ENCODE measurements at regions not wholly inside any gene's neighbourhood (a gene's known extent, or its start where the extent isn't known, plus 50 kb on each side); places are given as distances from the start of the nearest gene placed in this dataset.

DNA sequence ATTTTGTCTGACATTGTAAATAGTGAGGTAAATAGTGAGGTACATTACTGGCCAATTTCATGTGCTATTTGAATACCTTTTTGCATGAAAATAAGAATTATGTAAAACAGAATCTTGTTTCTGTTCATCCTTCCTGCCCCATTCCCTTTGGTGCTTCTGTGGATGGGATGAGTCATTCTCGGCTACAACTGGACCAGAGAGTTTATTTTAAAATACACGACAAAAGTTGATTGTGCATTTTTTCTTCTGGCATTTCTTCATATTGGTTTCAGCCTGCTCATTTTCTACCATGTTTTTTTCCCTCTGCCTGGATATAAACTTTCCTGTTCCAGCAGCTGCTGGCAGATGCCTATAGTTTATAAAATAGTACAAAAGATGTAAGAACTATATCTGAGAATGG is 107.5 kb downstream of the CYSLTR2 start:
- no peak for DNase-seq (ENCODE audit: low read depth in 4 of 4, low spot score in 2 of 4)

DNA sequence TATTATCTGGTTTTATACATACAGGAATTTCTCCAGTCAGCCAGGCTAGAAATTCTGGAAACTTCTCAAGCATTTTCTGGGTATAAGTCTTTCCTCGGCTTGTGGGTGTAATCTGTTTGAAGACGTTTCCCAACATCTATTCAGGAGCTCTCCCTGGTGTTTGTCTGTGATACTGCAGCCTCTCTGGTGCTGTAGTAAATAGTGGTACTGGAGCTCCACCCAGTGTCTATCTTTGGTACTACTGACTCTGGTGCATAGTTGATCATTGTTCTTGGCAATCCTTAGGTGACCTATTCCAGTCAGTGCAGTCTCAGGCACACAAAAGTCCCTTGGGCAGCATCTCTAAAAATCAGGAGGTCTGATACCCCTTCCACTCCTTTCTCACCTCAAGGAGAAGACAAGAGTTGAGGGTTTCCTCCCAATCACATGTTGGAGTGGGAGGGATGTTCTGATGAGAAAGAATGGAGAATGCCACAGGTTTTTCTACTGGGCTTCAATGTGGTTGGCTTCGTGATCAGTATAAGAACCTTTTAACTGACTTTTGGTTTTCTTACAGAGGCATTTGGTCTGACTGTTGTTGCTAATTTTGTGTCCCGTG is 115.5 kb downstream of the CYSLTR2 start:
- DNase-seq (ENCODE audit: low read depth in 4 of 4, low spot score in 2 of 4): peak; percentile 50 to 73 (median 57)

DNA sequence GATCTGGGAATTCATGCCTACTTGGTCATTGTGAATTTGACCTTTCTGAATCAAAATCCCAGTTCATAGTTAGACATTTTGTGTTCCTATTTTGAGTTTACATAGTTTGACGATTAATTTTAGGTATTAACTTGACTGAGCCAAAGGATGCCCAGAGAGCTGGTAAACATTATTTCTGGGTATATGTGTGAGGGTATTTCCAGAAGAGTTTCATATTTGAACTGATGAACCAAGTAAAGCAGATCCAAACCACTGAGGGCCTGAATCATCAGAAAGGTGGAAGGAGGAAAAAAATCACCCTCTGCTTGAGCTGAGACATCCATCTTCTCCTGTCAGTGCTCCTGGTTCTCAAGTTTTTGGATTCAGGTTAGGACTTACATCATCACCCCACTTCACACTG is 116.6 kb downstream of the CYSLTR2 start:
- DNase-seq (ENCODE audit: low read depth in 4 of 4, low spot score in 2 of 4): no peak

DNA sequence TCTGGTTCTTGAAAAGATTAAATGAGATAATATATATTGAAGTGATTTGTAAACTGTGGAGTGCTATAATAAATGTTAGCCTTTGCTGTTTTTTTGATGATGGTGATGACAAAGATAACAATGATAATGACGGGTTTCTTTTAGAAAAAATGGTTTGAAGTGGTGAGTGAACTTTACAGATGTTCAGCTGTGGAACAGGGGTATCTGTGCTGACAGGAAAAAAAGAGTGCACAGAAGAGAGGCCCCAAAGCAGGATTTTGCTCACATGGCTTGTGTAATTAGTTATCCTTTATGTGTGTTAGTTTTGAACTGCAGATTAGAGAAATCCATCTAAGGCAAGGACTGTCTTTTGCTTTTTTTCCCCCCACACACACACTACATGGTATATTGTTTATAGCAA is 119.2 kb downstream of the CYSLTR2 start:
- DNase-seq (ENCODE audit: low read depth in 4 of 4, low spot score in 2 of 4): no peak

DNA sequence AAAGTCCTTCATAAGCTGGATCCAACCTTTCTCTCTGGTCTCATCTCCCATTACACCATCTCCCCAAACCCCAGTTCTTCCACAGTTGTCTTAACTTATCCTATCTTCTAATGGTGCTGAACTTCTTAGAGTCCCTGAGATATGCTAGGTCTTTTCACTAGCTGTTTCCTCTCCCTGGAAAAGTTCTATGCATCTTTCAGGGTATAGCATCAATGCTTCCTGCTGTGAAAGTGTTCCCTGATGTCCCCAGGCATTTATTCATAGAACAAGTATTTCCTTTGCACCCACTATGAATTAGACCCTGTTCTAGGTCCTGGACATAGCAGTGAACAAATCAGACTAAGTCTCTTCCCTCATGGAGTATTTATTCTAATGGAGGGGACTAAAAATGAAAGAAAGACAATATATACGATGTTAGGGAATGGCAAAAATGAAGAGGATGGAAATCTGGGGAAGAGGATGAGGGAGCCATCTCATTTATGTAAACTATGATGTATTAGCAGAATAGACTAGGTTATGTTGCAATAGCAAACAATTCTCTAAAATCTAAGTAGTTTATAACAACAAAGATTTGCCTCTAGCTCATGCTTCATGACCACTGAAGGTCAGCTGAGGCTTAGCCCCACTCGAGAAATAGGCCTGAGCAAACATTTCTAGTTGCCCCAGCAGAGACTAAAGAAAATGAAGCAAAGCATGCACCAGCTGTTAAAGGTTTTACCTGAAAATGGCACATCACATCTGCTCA is 120.0 kb downstream of the CYSLTR2 start:
- no peak for DNase-seq (ENCODE audit: low read depth in 4 of 4, low spot score in 2 of 4)

DNA sequence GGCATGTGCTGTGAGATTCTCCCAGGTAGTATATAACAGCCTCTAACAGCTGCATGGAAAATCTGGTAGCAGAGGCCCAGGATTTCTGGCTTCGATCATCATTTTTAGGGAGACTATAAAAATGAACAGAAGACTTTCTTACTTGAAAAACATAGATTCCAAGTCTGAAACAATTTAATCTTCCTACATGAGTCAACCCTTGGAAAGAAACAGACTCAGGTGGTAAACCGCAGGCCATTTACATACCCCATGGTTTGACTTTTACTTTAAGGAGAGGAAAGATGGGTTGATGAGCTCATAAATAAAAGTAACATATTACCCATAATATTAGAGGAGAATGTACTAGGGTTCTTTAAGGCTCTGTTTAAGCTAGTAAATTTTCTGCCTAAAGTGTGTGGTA is 121.6 kb downstream of the CYSLTR2 start:
- DNase-seq (ENCODE audit: low read depth in 4 of 4, low spot score in 2 of 4): no peak

DNA sequence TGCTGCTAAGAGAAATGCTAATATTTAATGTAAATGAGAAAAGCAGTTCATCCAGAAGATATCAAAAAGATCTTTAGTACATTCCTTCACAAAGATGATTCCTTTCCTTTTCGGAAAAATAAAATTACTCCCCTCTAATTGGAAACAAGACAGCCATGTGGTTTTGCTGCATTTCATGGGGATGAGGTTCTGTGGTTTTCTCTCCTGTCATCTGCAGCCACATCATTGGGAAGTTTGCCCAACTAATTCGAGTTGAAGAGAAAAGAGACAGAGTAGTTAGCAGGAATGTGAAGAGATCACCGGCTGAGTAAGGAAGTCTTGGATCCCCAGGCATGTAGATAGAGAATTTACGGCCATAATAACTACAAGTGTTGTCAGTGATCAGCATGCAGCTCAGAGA is 122.1 kb downstream of the CYSLTR2 start:
- DNase-seq (ENCODE audit: low read depth in 4 of 4, low spot score in 2 of 4): no peak

DNA sequence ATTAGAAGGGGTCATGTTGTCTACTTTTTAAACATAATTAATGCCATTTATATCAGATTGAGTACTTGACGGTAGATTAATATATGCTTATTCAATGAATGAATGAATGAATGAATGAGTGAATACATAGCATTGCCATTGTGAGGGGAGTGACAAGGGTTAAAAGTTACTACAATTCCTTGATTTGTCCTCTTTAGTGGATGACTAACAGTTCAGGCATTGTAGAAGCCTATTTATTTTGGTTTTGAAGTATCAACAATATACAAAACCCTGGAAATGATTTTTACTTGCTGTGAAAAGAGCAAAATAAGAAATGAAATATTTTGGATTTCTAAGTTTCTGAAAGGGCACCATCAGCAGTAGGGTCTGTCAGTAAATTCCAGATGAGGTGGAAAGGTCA is 122.7 kb downstream of the CYSLTR2 start:
- DNase-seq (ENCODE audit: low read depth in 4 of 4, low spot score in 2 of 4): no peak

DNA sequence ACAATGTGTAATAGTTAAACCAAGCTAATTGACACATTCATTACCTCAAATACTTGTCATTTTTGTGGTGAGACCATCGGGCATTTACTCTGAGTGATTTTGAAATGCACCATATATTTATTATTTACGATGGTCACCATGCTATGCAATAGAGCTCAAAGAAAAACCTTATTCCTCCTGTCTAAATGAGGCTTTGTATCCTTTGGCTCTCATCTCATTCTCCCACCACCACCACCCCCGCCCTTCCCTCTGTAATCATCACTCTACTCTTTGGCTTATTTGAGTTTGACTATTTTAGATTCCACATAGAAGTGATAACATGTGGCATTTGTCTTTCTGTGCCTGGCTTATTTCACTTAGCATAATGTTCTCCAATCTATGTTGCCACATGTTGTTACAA is 124.9 kb downstream of the CYSLTR2 start:
- no peak for DNase-seq (ENCODE audit: low read depth in 4 of 4, low spot score in 2 of 4)

DNA sequence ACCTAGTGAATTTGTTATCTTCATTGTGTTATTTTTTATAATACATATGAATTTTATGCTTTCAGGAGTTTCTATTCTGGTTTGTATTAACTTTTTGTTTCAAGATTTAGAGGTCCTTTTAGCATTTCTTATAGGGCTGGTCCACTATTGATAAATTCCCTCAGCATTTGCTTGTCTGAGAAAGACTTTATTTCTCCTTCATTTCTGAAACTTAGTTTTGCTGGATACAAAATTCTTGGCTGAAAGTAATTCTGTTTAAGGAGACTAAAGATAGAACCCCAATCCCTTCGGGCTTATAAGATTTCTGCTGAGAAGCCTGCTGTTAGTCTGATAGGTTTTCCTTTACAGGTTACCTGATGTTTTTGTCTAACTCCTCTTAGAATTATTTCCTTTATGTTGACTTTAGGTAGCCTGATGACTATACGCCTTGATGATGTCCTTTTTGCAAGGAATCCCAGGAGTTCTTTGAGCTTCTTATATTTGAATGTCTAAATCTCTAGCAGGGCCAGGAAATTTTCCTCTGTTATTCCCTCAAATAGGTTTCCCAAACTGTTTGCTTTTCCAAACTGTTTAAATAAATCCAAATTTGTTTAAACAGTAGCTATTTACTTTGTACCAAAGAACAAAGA is 127.1 kb downstream of the CYSLTR2 start:
- DNase-seq (ENCODE audit: low read depth in 4 of 4, low spot score in 2 of 4): no peak

DNA sequence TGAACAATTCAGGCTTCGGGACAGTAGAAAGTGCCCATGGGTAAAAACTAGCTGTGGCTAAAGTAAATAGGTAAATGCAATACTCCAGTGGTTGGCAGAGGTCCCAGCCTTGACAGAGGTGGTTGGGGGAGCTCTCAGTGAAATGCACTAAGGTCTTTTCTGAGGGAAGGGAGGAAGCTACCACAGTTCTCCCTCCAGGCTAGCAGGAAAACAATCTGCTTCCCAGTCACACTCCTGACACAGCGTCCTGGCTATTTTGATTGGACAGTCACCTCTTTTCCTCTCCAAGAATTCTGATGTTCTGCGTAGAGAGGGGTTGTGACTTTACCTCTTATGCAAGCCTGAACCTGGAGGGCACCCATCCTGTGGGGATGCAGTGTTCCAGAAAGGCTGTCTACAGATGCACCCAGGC is 128.7 kb downstream of the CYSLTR2 start:
- DNase-seq (ENCODE audit: low read depth in 4 of 4, low spot score in 2 of 4): no peak

DNA sequence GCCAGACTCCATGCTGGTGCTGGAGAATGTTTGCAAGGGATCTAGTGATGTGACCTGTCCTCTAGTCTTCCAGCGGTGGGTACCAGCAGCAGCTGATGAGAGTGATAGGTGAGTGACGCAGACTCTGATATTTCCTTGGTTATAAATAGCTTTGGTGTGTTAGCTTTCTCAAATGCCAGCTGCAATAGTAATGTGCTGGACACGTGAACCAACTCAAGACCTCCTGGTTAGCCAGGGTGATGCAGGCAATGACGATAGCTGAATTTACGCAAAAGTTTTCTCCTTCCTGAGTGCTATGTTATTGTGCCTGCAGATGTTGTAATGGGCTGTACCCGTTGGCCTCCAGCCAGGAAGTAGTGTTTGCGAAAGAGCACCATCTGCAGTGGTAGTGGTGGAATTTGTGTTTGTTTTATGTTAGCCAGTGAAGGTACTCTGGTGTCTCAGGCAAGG is 129.5 kb downstream of the CYSLTR2 start:
- DNase-seq (ENCODE audit: low read depth in 4 of 4, low spot score in 2 of 4): no peak

DNA sequence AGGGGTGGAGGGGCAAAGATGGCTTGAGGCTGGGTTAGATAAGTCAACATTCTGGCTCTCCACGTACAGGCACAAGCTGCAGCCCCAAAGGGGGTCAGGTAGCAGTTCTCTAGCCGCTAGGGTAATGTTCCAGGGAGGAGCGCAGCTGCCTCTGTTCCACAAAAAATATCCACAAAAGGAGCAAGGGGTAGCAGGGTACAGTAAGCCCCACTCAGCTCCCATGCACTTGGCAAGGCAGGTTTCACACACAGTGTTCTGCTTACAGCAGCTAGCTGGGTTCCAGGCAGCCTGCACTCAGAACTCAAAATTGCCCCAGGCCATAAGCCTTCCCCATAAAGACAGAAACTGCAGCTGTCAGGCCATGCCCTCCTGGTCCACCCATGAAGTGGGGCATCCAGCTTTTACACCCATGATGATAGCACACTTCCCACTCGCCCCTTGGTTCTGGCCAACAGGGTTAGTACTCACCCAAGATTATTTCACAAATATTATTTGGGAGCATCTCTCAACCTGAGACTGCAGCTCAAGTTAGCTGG is 130.0 kb downstream of the CYSLTR2 start:
- DNase-seq (ENCODE audit: low read depth in 4 of 4, low spot score in 2 of 4): no peak

DNA sequence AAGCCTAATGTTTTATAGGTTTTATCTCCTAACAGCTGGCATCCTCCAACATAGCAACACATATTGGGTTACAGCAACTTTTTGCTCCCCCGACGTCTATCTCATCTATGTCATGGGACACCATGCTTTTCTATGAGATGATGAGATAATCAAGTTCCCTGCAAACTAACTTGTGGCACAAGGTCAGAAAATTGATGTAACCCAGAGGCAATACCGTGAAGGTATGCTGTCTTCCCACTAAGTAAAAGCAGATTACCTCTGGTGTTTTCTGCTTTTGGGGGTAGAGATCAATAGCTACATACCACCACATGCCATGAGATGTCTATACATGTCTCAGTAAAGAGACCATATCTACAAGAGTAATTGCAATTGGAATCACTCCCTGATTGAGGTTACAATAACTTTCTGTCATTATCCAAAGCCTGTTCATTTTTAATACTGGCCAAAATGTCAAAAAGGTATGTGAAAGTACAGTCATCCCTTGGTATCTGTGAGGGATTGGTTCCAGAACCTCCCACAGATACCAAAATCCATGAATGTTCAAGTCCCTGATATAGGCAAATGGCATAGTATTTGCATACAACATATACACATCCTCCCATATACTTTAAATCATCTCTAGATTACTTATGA is 131.3 kb downstream of the CYSLTR2 start:
- DNase-seq (ENCODE audit: low read depth in 4 of 4, low spot score in 2 of 4): no peak

DNA sequence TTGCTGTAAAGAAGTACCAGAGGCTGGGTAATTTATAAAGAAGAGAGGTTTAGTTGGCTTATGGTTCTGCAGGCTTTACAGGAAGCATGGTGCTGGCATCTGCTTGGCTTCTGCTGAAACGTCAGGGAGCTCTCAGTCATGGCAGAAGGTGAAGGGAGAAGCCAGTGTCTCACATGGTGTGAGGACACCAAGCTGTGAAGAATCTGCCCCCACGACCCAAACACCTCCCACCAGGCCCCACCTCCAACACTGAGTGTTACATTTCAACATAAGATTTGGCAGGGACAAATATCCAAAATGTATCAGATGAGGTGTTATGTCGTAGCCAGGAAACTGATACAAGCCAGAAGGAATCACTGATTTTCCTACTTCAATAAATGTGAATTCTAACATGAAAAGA is 136.5 kb downstream of the CYSLTR2 start:
- no peak for DNase-seq (ENCODE audit: low read depth in 4 of 4, low spot score in 2 of 4)

DNA sequence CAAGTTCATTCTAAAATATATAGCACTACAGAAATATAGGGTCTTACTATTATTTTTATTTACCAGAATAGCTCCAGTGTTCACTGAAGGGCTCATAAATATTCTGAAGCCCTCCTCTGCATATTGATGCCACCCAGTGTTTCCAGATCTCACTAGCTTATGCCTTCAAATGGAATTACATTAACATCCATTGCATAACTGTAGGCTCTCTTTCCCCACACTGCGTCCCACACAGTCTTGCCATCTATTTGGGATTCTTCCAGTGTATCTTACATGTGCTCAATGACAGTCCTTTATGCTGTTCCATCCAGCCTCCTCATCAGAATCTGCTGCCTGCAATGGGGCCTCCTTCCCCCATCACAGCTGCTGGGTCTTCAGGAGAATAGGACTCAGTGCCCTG is 137.2 kb downstream of the CYSLTR2 start:
- DNase-seq (ENCODE audit: low read depth in 4 of 4, low spot score in 2 of 4): no peak

DNA sequence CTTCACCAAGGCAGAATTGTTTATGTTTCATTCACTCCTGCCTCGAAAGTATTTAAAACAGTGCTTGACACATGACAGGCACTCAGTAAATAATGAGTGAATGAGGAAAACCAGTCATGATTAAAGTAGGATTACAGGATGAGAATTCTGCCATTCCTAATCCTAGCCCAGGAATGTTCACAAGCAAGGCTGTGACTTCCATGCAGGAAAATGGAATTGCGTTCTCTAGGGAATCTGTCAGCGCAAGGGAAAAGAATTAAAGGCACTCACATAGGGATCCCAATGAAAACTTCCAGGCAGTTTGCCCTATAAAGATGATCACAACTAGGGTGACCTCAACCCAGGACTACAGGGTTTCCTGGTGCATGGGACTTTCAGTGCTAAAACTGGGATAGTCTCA is 143.4 kb downstream of the CYSLTR2 start:
- DNase-seq (ENCODE audit: low read depth in 4 of 4, low spot score in 2 of 4): no peak

DNA sequence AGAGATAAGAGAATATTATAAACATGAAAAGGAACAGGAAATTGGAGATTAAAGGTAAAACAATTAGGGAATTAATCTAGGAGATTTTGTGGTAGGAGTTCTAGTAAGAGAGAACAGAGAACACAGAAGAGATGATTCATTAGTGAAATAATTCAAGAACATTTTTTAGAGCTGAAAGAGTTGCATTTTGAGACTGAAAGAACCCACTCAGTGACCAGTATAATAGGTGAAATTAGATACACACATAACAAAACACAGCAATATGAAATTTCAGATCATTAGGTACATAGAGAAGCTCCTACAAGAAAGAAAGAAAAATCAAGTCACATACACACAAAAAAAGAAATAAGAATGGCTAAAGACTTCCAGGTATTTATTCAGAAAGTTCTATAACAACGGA is 144.0 kb downstream of the CYSLTR2 start:
- DNase-seq (ENCODE audit: low read depth in 4 of 4, low spot score in 2 of 4): no peak

DNA sequence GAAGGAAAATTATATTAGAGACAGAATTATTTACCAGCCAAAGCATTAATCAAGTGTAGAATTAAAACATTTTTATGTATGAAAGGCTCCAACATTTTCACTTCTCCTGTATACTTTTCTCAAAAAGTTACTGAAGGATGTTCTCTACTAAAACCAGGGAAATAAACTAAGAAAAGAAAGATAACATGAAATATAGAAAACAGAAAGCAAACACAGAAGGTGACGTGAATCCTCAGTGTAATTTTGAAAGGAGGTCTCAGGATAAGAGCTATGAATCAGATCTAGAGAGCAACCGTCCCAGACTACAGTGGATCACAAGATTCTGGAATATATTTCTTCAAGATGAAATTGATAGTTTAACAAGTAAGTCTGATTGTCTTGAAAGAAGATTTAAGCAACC is 144.5 kb downstream of the CYSLTR2 start:
- no peak for DNase-seq (ENCODE audit: low read depth in 4 of 4, low spot score in 2 of 4)

DNA sequence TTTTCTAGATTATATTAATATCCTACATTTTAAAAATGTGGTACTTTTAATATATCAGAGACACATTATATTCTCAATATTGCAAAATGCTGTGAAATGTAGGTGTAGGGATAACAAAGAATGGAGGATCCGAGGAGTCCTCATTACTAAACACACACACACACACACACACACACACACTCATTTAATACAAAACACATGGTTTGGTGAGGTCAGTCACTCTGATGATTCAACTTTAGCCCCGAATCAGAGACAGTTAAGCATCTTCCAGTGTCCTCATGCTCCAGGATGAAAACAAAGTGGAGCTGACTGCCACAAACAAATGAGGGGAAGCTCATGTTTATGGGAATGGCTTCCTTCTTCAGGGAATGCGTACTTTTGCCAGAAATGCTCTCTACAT is 147.5 kb downstream of the CYSLTR2 start:
- DNase-seq (ENCODE audit: low read depth in 4 of 4, low spot score in 2 of 4): no peak

DNA sequence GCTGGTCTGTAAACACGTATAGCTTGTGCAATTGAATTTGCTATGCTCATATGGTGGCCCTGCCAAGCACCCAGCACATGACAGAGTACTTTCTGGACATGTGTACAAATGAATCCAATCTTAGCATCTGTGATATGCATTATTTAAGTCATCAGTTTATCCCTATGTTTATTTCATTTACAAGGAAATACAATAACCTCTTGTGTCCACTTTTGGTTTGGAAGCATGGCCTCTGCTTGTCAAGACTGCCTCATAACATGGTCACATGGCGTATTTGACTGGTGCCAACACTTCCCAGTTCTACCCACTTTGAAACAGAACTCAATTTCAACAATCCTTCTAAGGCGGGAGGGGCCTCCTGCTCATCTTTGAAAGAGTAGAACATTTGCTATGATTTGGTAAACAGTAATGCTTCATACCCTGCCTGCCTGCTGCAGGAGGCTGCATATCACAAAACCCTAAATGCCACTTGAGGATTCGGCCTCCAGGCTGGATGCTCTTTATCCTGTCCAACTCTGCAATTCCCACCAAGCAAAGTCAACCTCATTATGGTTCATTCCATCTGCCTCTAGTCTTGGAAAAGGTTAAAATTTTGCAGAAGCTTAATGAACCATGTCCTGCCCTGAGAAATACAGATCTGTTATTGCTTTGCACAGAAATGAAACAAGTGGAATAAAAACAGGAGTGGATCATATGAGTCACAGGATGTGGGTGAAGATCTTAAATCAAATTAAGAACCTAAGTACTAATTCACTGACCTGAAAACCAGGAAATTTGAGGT is 151.3 kb downstream of the CYSLTR2 start:
- no peak for DNase-seq (ENCODE audit: low read depth in 4 of 4, low spot score in 2 of 4)
